Transverse colon (tissue), 3 donors: ENCODE measurements at regions not wholly inside any gene's neighbourhood (a gene's known extent, or its start where the extent isn't known, plus 50 kb on each side); places are given as distances from the start of the nearest gene placed in this dataset.

Experiments
- POLR2A ChIP-seq: fragments of 450-650 bp; IDR thresholded peaks from one replicate; pipeline ENCODE4 v1.6.1; 2016; ENCODE audit warnings: antibody characterized with exemption, mild to moderate bottlenecking, moderate library complexity
- TF ChIP-seq, protein P1 (sequence below), 5 experiments: fragments of 200-600 bp in 3 of 5; fragments of 450-650 bp in 2 of 5; sonication (generic) in 3 of 5; IDR thresholded peaks; 1 replicate in 2 of 5; 2 replicates in 3 of 5; pipeline ENCODE4 v1.5.1; 2016 to 2017; ENCODE audit warnings: antibody characterized with exemption in 5 of 5, inconsistent platforms in 3 of 5, mild to moderate bottlenecking in 2 of 5, moderate library complexity in 1 of 5

DNA sequence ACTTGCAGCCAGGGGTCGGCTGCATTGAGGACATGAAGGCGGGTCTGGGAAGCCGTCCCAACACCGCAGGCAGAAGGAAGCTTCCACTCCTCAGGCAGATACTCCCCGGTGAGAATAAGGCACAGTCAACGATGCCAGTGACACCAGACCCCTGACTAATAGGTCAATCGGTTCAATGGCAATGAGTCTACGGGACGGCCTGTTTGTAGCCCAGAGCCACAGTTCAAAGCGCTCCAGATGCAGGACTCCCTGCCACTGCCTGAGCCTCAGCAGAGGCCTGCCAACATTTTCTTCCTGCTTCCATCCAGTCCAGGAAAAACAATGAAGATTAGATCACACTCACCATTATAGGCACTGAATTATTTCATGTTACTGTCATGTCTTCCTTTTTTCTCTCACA lies 84.5 kb upstream of the SIMC1 start:
- TF ChIP-seq, protein P1, sequence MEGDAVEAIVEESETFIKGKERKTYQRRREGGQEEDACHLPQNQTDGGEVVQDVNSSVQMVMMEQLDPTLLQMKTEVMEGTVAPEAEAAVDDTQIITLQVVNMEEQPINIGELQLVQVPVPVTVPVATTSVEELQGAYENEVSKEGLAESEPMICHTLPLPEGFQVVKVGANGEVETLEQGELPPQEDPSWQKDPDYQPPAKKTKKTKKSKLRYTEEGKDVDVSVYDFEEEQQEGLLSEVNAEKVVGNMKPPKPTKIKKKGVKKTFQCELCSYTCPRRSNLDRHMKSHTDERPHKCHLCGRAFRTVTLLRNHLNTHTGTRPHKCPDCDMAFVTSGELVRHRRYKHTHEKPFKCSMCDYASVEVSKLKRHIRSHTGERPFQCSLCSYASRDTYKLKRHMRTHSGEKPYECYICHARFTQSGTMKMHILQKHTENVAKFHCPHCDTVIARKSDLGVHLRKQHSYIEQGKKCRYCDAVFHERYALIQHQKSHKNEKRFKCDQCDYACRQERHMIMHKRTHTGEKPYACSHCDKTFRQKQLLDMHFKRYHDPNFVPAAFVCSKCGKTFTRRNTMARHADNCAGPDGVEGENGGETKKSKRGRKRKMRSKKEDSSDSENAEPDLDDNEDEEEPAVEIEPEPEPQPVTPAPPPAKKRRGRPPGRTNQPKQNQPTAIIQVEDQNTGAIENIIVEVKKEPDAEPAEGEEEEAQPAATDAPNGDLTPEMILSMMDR (IDR thresholded peaks at IDR 0.05): no peak
- no peak for TF ChIP-seq POLR2A
